GM06990 (cell line): ENCODE measurements at regions not wholly inside any gene's neighbourhood (a gene's known extent, or its start where the extent isn't known, plus 50 kb on each side); places are given as distances from the start of the nearest gene placed in this dataset.

Experiments used
- DNase-seq: peaks from one replicate; pipeline ENCODE4 v3.0.0-alpha.2; 2011; ENCODE audit not compliant: insufficient read length; ENCODE audit errors: extremely low read depth
- H3K27me3 ChIP-seq: replicated peaks from 2 replicates; pipeline ENCODE4 v1.6.0; 2011; ENCODE audit warnings: low read length; ENCODE audit not compliant: control insufficient read depth, insufficient read depth
- H3K36me3 ChIP-seq: 2 replicates; pipeline ENCODE4 v1.5.1; 2011; ENCODE audit warnings: low read length; ENCODE audit not compliant: control insufficient read depth, insufficient read depth
- H3K4me3 ChIP-seq: replicated peaks from 2 replicates; pipeline ENCODE4 v1.5.1; 2011; ENCODE audit warnings: low read depth, mild to moderate bottlenecking, control low read depth, low read length
- TF ChIP-seq, protein P1 (sequence below): IDR thresholded peaks from 2 replicates; pipeline ENCODE4 v1.5.1; 2011; ENCODE audit warnings: low read length, control low read depth, mild to moderate bottlenecking, inconsistent platforms; ENCODE audit not compliant: insufficient read depth, poor library complexity, severe bottlenecking

DNA sequence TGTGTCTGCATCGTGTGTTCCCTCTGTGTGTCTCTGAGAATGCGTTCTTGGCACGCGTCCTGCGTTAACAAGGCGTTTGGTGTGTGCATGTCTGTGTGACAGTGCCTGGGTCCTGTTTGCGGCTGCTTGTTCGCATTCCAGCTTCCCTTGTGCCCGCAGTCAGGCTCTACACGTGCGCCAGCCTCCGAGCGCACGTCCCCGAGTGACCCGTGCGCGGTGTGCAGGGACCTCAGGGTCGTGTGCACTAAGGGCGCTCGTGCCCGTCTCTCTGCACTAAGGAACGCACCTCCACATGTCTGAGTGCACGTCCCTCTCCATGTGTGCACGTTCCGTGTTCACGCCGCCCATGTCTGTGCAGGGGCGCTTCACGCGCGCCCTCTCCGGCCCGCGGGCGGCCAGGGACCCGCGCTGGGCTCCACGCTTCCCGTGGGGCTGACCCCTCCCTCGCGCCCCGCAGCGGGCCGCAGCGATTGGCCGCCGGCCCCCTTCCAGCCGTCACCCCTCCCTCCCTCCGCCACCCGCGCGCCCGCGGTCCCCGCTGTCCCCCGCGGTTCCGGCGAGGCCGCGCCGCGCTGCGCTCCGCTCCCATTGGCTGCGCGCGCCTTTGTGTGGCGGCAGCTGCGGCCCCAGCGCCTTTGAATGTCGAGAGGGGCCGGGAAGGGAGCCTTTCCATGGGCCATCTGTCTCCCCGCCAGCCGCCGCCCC is 229.4 kb downstream of the HAUS1 start:
- TF ChIP-seq, protein P1, sequence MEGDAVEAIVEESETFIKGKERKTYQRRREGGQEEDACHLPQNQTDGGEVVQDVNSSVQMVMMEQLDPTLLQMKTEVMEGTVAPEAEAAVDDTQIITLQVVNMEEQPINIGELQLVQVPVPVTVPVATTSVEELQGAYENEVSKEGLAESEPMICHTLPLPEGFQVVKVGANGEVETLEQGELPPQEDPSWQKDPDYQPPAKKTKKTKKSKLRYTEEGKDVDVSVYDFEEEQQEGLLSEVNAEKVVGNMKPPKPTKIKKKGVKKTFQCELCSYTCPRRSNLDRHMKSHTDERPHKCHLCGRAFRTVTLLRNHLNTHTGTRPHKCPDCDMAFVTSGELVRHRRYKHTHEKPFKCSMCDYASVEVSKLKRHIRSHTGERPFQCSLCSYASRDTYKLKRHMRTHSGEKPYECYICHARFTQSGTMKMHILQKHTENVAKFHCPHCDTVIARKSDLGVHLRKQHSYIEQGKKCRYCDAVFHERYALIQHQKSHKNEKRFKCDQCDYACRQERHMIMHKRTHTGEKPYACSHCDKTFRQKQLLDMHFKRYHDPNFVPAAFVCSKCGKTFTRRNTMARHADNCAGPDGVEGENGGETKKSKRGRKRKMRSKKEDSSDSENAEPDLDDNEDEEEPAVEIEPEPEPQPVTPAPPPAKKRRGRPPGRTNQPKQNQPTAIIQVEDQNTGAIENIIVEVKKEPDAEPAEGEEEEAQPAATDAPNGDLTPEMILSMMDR = no peak
- Histone ChIP-seq H3K4me3 (no peak overlapping the region), H3K36me3 (no peaks in the 10 kb centered on the region), H3K27me3 (peaks cover 7% of the 10 kb centered on the region)
- DNase-seq = no peak

DNA sequence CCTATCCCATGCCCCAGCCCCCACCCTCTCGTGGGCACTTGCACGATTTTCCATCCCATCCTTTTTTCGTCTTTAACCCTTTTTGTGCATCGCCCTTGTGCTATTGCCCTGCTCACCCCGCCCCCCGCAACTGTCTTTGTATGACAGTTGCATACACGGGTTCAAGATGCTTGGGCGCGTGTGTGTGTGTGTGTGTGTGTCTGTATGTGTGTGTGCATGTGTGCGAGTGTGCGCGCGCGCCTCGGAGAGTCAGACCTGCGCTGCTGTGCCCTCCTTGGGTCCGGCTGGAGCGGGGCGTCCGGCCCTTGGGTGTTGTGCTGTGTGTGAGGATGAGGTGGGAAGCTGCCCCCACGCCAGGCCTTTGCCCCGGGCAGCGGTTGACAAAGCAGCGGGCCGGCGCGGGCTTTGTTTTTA is 230.7 kb downstream of the HAUS1 start:
- TF ChIP-seq, protein P1 = no peak
- no peak overlapping the region for H3K4me3 ChIP-seq
- no peak for DNase-seq
- H3K27me3 ChIP-seq = peaks cover 7% of the 10 kb centered on the region
- no peaks in the 10 kb centered on the region for H3K36me3 ChIP-seq

DNA sequence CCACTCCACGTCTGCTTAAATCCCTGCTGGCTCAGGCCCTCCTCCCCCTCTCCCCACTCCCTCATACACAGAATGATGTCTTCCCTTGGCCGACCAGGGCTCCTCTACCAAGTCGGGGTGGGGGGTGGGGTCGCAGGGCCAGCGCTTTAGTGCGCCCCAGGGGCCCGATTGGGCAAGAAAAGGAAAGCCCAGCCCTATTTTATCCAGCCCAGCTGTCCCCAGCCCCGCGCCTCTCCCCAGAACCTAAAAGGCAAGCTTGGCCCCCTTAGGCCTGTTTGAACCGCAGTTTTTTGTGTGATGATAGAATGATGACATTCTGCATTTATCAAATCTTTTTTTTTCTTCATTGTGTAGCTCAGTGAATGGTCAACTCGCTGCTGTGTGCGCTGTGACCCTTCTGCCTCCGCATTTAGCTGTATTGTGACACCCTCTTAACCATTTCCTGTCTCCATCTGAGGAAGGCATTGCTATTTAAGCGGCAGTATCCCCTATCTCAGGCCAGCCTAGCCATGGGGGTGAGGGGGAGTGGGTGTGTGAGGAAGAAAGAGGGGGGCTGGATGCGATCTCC is 231.4 kb downstream of the HAUS1 start:
- DNase-seq = no peak
- Histone ChIP-seq H3K36me3 (no peaks in the 10 kb centered on the region), H3K4me3 (no peak overlapping the region), H3K27me3 (peaks cover 7% of the 10 kb centered on the region)
- TF ChIP-seq, protein P1 = no peak

DNA sequence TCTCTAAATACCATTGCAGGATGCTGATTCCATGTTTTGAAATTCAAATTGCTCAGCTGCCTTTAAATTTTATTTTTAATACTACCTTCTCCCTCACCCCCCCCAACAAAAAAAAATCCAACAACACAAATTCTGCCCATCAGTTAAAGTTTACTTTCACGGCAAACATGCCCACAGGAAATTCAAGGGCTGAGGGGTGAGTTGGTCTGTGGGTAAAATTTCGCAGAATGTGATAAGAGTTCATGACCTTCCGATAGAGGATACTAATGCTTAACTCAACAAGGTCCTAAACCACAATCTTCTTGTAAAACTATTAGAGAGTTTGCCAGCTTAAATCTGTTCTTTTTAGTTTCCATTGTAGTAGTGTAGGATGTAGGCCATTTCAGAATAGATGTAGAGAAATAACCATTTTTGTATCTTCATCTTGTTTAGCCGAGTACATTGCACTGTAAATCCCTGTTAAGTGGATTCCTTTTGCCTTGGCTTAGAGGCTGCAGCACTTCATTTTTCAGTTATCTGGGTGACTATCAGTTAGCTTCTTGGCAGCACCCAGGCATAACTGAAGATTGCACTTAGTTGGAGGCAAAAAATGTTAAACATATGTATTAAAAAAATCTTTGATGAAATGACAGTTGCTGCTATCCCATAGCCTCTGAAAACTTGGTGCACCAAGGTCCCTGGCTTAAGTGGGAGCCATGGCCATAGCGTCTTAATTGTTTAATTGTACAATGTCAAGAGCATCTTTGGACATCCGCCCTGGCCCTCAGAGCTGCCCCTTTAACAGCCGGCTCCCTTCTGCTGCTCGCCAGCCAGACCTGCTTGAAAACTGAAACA is 232.3 kb downstream of the HAUS1 start:
- no peak for DNase-seq
- peaks cover 7% of the 10 kb centered on the region for H3K27me3 ChIP-seq
- no peak overlapping the region for H3K4me3 ChIP-seq
- no peaks in the 10 kb centered on the region for H3K36me3 ChIP-seq
- TF ChIP-seq, protein P1 = no peak

DNA sequence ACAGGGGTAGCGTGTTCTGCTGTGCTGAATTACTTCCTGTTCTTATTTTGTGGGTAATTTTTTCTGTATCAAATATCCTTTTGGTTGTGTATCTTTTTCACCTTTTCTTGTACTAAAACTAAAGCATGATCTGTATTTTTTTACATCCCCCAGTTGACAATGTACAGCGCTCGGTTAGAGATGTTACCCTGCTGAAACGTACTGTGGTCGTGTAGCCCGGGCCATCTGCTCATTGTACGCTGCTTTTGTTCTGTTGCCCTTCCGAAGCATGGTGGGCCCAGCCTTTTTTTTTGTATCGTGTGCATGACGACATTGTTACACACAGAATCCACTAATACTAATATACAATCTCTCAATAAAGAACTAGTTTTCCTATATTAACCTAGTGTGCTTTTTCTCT is 233.1 kb downstream of the HAUS1 start:
- TF ChIP-seq, protein P1 = no peak
- Histone ChIP-seq H3K4me3 (no peak overlapping the region), H3K27me3 (peaks cover 5% of the 10 kb centered on the region), H3K36me3 (no peaks in the 10 kb centered on the region)
- no peak for DNase-seq
